Right atrium auricular region (tissue), 2 donors: ENCODE measurements at regions not wholly inside any gene's neighbourhood (a gene's known extent, or its start where the extent isn't known, plus 50 kb on each side); places are given as distances from the start of the nearest gene placed in this dataset.

Experiments used
- DNase-seq: peaks from one replicate; pipeline ENCODE4 v3.0.0-alpha.2; 2019; ENCODE audit warnings: low spot score
- H3K27ac ChIP-seq, 2 donors: fragments of 200-600 bp; sonication (generic); 1 replicate in 1 of 2; 2 replicates in 1 of 2; pipeline ENCODE4 v1.5.1; 2016 to 2019
- H3K27me3 ChIP-seq, 2 donors: fragments of 200-600 bp; sonication (generic); one replicate each; pipeline versions ENCODE4 v1.5.1 to v1.6.0; 2017 to 2019
- H3K36me3 ChIP-seq: fragments of 200-600 bp; sonication (generic); one replicate; pipeline ENCODE4 v1.5.1; 2016
- H3K4me1 ChIP-seq, 2 donors: fragments of 200-600 bp; sonication (generic); one replicate each; pipeline versions ENCODE4 v1.5.1 to v1.6.0; 2017 to 2019
- H3K4me3 ChIP-seq, 2 donors: fragments of 200-600 bp; sonication (generic); 1 replicate in 1 of 2; 2 replicates in 1 of 2; pipeline ENCODE4 v1.5.1; 2017 to 2019; ENCODE audit warnings: mild to moderate bottlenecking in 1 of 2, moderate library complexity in 1 of 2
- H3K9me3 ChIP-seq, 2 donors: fragments of 200-600 bp; sonication (generic); one replicate each; pipeline ENCODE4 v1.5.1; 2019
- CTCF ChIP-seq, 2 donors: fragments of 200-600 bp; sonication (generic); IDR thresholded peaks; one replicate each; pipeline ENCODE4 v1.5.1; 2019; ENCODE audit warnings: antibody characterized with exemption in 2 of 2

GRCh38 chr14:97486601-97487120 is 689.5 kb downstream of the VRK1 start:
- Histone ChIP-seq H3K36me3 (no peaks in the 10 kb centered on the region), H3K27me3 (no peaks in the 10 kb centered on the region), H3K4me1 (no peaks in the 10 kb centered on the region), H3K4me3 (no peak overlapping the region), H3K9me3 (no peaks in the 10 kb centered on the region), H3K27ac (no peak overlapping the region)
- TF ChIP-seq CTCF (IDR thresholded peaks at IDR 0.05), result no peak
- no peak for DNase-seq

- Histone ChIP-seq H3K36me3 (no peaks in the 10 kb centered on the region), H3K27me3 (no peaks in the 10 kb centered on the region), H3K4me1 (no peaks in the 10 kb centered on the region), H3K4me3 (no peak overlapping the region), H3K27ac (no peak overlapping the region), H3K9me3 (no peaks in the 10 kb centered on the region)
- DNase-seq, result no peak
- TF ChIP-seq CTCF (IDR thresholded peaks at IDR 0.05), result no peak
These were observed 692.6 kb downstream of the VRK1 start for GRCh38 chr14:97489750-97490149.

- DNase-seq, result no peak
- no peak overlapping the region for H3K27ac ChIP-seq
- no peaks in the 10 kb centered on the region for H3K9me3 ChIP-seq
- no peaks in the 10 kb centered on the region for H3K36me3 ChIP-seq
- no peak for TF ChIP-seq CTCF (IDR thresholded peaks at IDR 0.05)
- H3K4me1 ChIP-seq, result no peaks in the 10 kb centered on the region
- H3K4me3 ChIP-seq, result no peak overlapping the region
- H3K27me3 ChIP-seq, result no peaks in the 10 kb centered on the region
These were observed 693.4 kb downstream of the VRK1 start for GRCh38 chr14:97490521-97491070.

GRCh38 chr14:97491697-97492096 is 694.5 kb downstream of the VRK1 start:
- no peak for TF ChIP-seq CTCF (IDR thresholded peaks at IDR 0.05)
- H3K27me3 ChIP-seq, result no peaks in the 10 kb centered on the region
- no peaks in the 10 kb centered on the region for H3K4me1 ChIP-seq
- H3K36me3 ChIP-seq, result no peaks in the 10 kb centered on the region
- H3K27ac ChIP-seq, result no peak overlapping the region
- DNase-seq, result no peak
- no peaks in the 10 kb centered on the region for H3K9me3 ChIP-seq
- no peak overlapping the region for H3K4me3 ChIP-seq

GRCh38 chr14:97499790-97500481 is 702.8 kb downstream of the VRK1 start:
- TF ChIP-seq CTCF (IDR thresholded peaks at IDR 0.05), result no peak
- H3K9me3 ChIP-seq, result no peaks in the 10 kb centered on the region
- H3K36me3 ChIP-seq, result no peaks in the 10 kb centered on the region
- H3K27ac ChIP-seq, result no peak overlapping the region
- DNase-seq, result no peak
- no peaks in the 10 kb centered on the region for H3K4me1 ChIP-seq
- H3K27me3 ChIP-seq, result no peaks in the 10 kb centered on the region
- H3K4me3 ChIP-seq, result no peak overlapping the region
